ENCODE measurements at regions not wholly inside any gene's neighbourhood (a gene's known extent, or its start where the extent isn't known, plus 50 kb on each side); places are given as distances from the start of the nearest gene placed in this dataset.

- H3K9me3 ChIP-seq (replicated peaks; ENCODE audit: control insufficient read depth, insufficient read depth, low read depth, low read length), result no peaks in the 10 kb centered on the region
- no peaks in the 10 kb centered on the region for H4K20me1 ChIP-seq (replicated peaks; ENCODE audit: control insufficient read depth, insufficient read depth, low read length)
- ChIA-PET CTCF (ENCODE audit: low intra/inter-chr PET ratio) (no interaction called here), POLR2A (no interaction called here)
- H3K4me1 ChIP-seq (replicated peaks in 1 of 2; ENCODE audit: control insufficient read depth in 2 of 2, insufficient read depth in 2 of 2, low read length in 2 of 2), result no peaks in the 10 kb centered on the region
- DNase-seq (ENCODE audit: extremely low read depth in 1 of 4, low spot score in 3 of 4), result no peak
- H3K4me2 ChIP-seq (ENCODE audit: insufficient read depth, low read length), result no peak overlapping the region
- H3K4me3 ChIP-seq, result no peak overlapping the region
- H3K79me2 ChIP-seq (ENCODE audit: control insufficient read depth, insufficient read depth, low read length), result no peaks in the 10 kb centered on the region
- no peak for FAIRE-seq
- H3K9me1 ChIP-seq (ENCODE audit: control insufficient read depth, insufficient read depth, low read length), result no peaks in the 10 kb centered on the region
- peaks cover 0 to 9% of the 10 kb centered on the region in 2 experiments; a peak in 3 of 5 replicates for H3K27me3 ChIP-seq (ENCODE audit: control insufficient read depth in 2 of 2, insufficient read depth in 2 of 2, low read length in 2 of 2)
- H2AFZ ChIP-seq (ENCODE audit: low read depth, low read length), result no peak overlapping the region
- WGBS (ENCODE audit: insufficient coverage, low coverage, missing lambda C conversion rate), result 0% methylated on average over 2 of the region's 3 CpGs
- H3K36me3 ChIP-seq (ENCODE audit: control insufficient read depth, insufficient read depth, low read length), result no peaks in the 10 kb centered on the region
- TF ChIP-seq NFE2L1 (tag; IDR thresholded peaks at IDR 0.05; ENCODE audit: borderline replicate concordance, low read depth) (no peak), ZNF23 (CRISPR knock-in tag; IDR thresholded peaks at IDR 0.05) (no peak), ZNF134 (CRISPR knock-in tag; conservative IDR thresholded peaks at IDR 0.05) (no peak)
- no peak overlapping the region for H3K27ac ChIP-seq (ENCODE audit: extremely low read depth, low read depth, low read length)
- no peak overlapping the region for H3K9ac ChIP-seq (ENCODE audit: insufficient read depth in 1 of 2, low read depth in 2 of 2, low read length in 2 of 2)
- no peak for ATAC-seq
- BruUV-seq (replicated peaks), result no TSS peak
- intact Hi-C loops (cut with micrococcal nuclease), result no loop called here
- in situ Hi-C loops (cut with MboI), result no loop called here
These were observed 175.1 kb downstream of the LINC00237 start for GRCh38 chr20:20931024-20931423.

- ChIA-PET POLR2A (no interaction called here), CTCF (ENCODE audit: low intra/inter-chr PET ratio) (no interaction called here)
- Histone ChIP-seq H4K20me1 (replicated peaks; ENCODE audit: control insufficient read depth, insufficient read depth, low read length) (no peaks in the 10 kb centered on the region), H3K27me3 (ENCODE audit: control insufficient read depth in 2 of 2, insufficient read depth in 2 of 2, low read length in 2 of 2) (peaks cover 0 to 9% of the 10 kb centered on the region in 2 experiments; a peak in 3 of 5 replicates), H3K79me2 (ENCODE audit: control insufficient read depth, insufficient read depth, low read length) (no peaks in the 10 kb centered on the region), H3K9me1 (ENCODE audit: control insufficient read depth, insufficient read depth, low read length) (no peaks in the 10 kb centered on the region), H3K4me1 (replicated peaks in 1 of 2; ENCODE audit: control insufficient read depth in 2 of 2, insufficient read depth in 2 of 2, low read length in 2 of 2) (no peaks in the 10 kb centered on the region), H3K9ac (ENCODE audit: insufficient read depth in 1 of 2, low read depth in 2 of 2, low read length in 2 of 2) (no peak overlapping the region), H3K4me2 (ENCODE audit: insufficient read depth, low read length) (no peak overlapping the region), H3K4me3 (no peak overlapping the region), H3K9me3 (replicated peaks; ENCODE audit: control insufficient read depth, insufficient read depth, low read depth, low read length) (no peaks in the 10 kb centered on the region), H2AFZ (ENCODE audit: low read depth, low read length) (no peak overlapping the region), H3K27ac (ENCODE audit: extremely low read depth, low read depth, low read length) (no peak overlapping the region), H3K36me3 (ENCODE audit: control insufficient read depth, insufficient read depth, low read length) (no peaks in the 10 kb centered on the region)
- no TSS peak for BruUV-seq (replicated peaks)
- TF ChIP-seq RAD51 (IDR thresholded peaks at IDR 0.05; ENCODE audit: borderline replicate concordance, low read depth) (no peak), TBL1XR1 (IDR thresholded peaks at IDR 0.05; ENCODE audit: low read length in 2 of 2) (no peak), ZNF324 (CRISPR knock-in tag; IDR thresholded peaks at IDR 0.05) (no peak), HCFC1 (IDR thresholded peaks at IDR 0.05; ENCODE audit: low read depth, low read length) (no peak), OTX1 (CRISPR knock-in tag; IDR thresholded peaks at IDR 0.05) (no peak), CGGBP1 (CRISPR knock-in tag; IDR thresholded peaks at IDR 0.05) (no peak), GABPB1 (CRISPR knock-in tag; IDR thresholded peaks at IDR 0.05) (no peak), NFATC3 (IDR thresholded peaks at IDR 0.05) (no peak)
- in situ Hi-C loops (cut with MboI) (no loop called here), intact Hi-C loops (cut with micrococcal nuclease) (no loop called here)
- ATAC-seq (no peak), FAIRE-seq (no peak), DNase-seq (ENCODE audit: extremely low read depth in 1 of 4, low spot score in 3 of 4) (no peak)
- WGBS (ENCODE audit: insufficient coverage, low coverage, missing lambda C conversion rate), result 0% methylated on average over 1 of the region's 1 CpG
These were observed 175.7 kb downstream of the LINC00237 start for GRCh38 chr20:20930500-20930899.

Data from K562 (cell line).